PFSK-1 (cell line): ENCODE measurements at regions not wholly inside any gene's neighbourhood (a gene's known extent, or its start where the extent isn't known, plus 50 kb on each side); places are given as distances from the start of the nearest gene placed in this dataset.

Source experiments
- FOXP2 ChIP-seq: optimal IDR thresholded peaks from 2 replicates; pipeline ENCODE3; 2011; ENCODE audit warnings: borderline replicate concordance, control low read depth, inconsistent platforms; ENCODE audit not compliant: insufficient read depth; ENCODE audit errors: extremely low read length, extremely low read depth
- POLR2AphosphoS5 ChIP-seq: IDR thresholded peaks from 2 replicates; pipeline ENCODE4 v1.6.1; 2012; ENCODE audit warnings: low read depth, mild to moderate bottlenecking, control low read depth, low read length, moderate library complexity
- SIN3A ChIP-seq: IDR thresholded peaks from 2 replicates; pipeline ENCODE4 v1.6.1; 2012; ENCODE audit warnings: mild to moderate bottlenecking, low read length, moderate library complexity, borderline replicate concordance; ENCODE audit not compliant: insufficient read depth
- TAF1 ChIP-seq: IDR thresholded peaks from 2 replicates; pipeline ENCODE4 v1.6.1; 2012; ENCODE audit warnings: low read length, control low read depth, borderline replicate concordance; ENCODE audit not compliant: insufficient read depth
- TF ChIP-seq, protein P1 (sequence below), 2 experiments: IDR thresholded peaks; 2 replicates each; pipeline versions ENCODE4 v1.6.1 to v1.8.0; 2011 to 2012; ENCODE audit warnings: low read depth in 2 of 2, low read length in 2 of 2, control low read depth in 1 of 2, inconsistent platforms in 1 of 2, mild to moderate bottlenecking in 1 of 2, moderate library complexity in 1 of 2; ENCODE audit not compliant: insufficient read depth in 1 of 2

DNA sequence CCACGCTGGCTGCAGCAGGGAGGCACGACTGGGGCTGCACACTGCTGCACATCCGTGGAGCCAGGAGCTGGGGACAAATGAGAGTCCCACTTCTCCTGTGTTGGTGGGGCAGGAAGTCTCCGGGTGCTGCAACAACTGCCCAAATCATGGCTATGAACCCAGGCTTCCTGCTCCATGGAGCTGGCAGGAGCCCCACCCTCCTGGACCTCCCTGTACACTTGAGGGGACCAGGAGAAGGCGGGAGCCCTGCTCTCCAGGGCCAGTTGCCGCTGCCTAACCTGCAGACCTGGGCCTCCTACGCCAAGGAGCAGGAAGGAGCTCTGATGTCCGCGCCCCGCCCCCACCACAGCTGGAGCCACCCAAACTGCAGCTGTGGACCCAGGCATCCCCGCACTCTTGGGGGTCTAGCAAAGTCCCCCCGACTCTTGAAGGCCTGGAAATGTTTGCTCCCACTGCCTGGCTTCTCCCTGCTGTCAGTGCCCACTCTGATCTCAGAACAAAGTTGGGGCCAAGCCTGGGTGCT lies 752.1 kb upstream of the PCDH20 start:
- TF ChIP-seq SIN3A (no peak), FOXP2 (no peak), POLR2AphosphoS5 (no peak), TAF1 (no peak)
- TF ChIP-seq, protein P1, sequence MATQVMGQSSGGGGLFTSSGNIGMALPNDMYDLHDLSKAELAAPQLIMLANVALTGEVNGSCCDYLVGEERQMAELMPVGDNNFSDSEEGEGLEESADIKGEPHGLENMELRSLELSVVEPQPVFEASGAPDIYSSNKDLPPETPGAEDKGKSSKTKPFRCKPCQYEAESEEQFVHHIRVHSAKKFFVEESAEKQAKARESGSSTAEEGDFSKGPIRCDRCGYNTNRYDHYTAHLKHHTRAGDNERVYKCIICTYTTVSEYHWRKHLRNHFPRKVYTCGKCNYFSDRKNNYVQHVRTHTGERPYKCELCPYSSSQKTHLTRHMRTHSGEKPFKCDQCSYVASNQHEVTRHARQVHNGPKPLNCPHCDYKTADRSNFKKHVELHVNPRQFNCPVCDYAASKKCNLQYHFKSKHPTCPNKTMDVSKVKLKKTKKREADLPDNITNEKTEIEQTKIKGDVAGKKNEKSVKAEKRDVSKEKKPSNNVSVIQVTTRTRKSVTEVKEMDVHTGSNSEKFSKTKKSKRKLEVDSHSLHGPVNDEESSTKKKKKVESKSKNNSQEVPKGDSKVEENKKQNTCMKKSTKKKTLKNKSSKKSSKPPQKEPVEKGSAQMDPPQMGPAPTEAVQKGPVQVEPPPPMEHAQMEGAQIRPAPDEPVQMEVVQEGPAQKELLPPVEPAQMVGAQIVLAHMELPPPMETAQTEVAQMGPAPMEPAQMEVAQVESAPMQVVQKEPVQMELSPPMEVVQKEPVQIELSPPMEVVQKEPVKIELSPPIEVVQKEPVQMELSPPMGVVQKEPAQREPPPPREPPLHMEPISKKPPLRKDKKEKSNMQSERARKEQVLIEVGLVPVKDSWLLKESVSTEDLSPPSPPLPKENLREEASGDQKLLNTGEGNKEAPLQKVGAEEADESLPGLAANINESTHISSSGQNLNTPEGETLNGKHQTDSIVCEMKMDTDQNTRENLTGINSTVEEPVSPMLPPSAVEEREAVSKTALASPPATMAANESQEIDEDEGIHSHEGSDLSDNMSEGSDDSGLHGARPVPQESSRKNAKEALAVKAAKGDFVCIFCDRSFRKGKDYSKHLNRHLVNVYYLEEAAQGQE (IDR thresholded peaks at IDR 0.05; ENCODE audit: insufficient read depth in 1 of 2, low read depth in 2 of 2, low read length in 2 of 2), result no peak

DNA sequence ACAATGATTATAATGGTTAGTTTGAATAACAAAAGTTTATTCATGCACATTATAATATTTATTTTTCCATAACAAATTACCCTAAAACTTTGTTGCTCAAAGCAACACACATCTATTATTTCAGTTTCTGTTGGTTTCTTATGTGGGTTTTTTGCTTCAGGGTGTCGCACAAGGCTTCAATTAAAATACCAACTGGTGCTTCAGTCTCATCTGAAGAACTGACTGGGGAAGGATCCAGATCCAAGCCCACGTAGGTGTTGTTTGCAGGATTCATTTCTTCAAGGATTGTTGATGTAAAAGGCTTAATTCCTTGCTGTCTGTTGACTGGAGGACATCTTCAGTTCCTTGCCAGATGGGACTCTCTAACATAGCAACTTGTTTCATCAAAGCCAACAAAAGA lies 747.2 kb upstream of the PCDH20 start:
- TF ChIP-seq POLR2AphosphoS5 (no peak), SIN3A (no peak), FOXP2 (no peak), TAF1 (no peak)
- TF ChIP-seq, protein P1 (IDR thresholded peaks at IDR 0.05; ENCODE audit: insufficient read depth in 1 of 2, low read depth in 2 of 2, low read length in 2 of 2), result no peak

DNA sequence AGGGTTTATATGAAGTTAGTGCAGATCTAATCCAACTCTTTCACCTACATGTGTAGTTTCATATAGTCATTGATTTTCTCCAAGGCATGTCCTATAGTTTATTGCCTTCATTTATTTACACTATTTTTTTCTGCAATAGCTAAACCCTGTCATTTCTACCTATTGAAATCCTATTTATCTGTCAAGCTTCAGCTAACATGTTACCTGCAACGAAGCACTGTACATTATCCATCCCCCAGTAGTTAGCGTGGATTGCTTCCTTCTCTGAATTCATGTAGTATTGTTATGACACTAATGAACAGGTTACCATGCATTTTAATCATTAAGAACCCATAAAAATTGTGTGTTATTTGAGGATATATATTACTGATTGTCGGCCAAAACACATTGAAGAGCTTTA lies 742.9 kb upstream of the PCDH20 start:
- TF ChIP-seq TAF1, result no peak
- TF ChIP-seq, protein P1 (IDR thresholded peaks at IDR 0.05; ENCODE audit: insufficient read depth in 1 of 2, low read depth in 2 of 2, low read length in 2 of 2), result no peak
- TF ChIP-seq SIN3A, result no peak
- no peak for TF ChIP-seq FOXP2
- TF ChIP-seq POLR2AphosphoS5, result no peak

DNA sequence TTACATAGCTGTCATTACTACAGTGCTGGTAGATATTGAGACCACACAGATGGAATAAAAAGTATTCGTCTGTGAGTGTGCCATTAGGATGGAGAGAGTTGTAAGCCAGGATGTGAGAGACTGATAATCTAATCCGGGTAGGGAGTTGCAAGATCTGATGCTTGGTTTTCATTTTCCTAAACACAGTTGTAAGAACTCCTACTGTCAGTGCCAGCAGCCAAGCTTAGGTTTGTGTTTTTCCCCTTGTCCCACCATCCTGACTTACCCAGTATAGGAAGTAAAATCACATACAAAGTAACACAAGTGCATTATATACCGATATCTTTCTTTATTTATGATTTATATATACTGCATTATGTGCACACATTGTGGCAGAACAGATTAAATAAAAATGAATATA lies 726.4 kb upstream of the PCDH20 start:
- TF ChIP-seq POLR2AphosphoS5 (no peak), TAF1 (no peak), FOXP2 (no peak), SIN3A (no peak)
- TF ChIP-seq, protein P1 (IDR thresholded peaks at IDR 0.05; ENCODE audit: insufficient read depth in 1 of 2, low read depth in 2 of 2, low read length in 2 of 2), result no peak

DNA sequence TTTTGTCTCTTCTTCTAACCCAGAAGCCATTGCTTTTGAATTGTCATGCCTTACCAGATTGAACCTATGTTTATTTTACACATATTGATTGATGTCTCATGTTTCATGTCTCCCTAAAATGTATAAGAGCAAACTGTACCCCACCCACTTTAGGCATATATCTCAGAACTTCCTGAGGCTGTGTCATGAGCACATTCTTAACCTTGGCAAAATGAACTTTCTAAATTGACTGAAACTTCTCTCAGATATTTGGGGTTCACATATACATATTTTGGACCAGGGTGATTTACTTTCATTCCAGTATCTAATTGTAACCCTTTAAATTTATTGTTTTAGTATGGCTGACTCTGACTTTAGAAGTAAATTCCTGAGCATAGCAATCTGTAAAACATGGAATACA lies 723.9 kb upstream of the PCDH20 start:
- TF ChIP-seq SIN3A (no peak), TAF1 (no peak), POLR2AphosphoS5 (no peak)
- TF ChIP-seq, protein P1 (IDR thresholded peaks at IDR 0.05; ENCODE audit: insufficient read depth in 1 of 2, low read depth in 2 of 2, low read length in 2 of 2), result no peak
